GM20000 (cell line): ENCODE measurements at regions not wholly inside any gene's neighbourhood (a gene's known extent, or its start where the extent isn't known, plus 50 kb on each side); places are given as distances from the start of the nearest gene placed in this dataset.
A peak's percentile ranks its signal among the peaks of the same experiment; 100 is the strongest.

Experiments used
- DNase-seq: peaks from one replicate; pipeline ENCODE4 v3.0.0; 2012; ENCODE audit warnings: low spot score
- CTCF ChIP-seq: IDR thresholded peaks from 2 replicates; pipeline ENCODE4 v1.5.1; 2012; ENCODE audit warnings: mild to moderate bottlenecking, control low read depth; ENCODE audit errors: extremely low read depth, missing control alignments

GRCh38 chr6:56407883-56408410 lies 160.6 kb upstream of the COL21A1 start:
- no peak for DNase-seq
- no peak for TF ChIP-seq CTCF

GRCh38 chr6:56406276-56407269 lies 159.2 kb upstream of the COL21A1 start:
- no peak for TF ChIP-seq CTCF
- DNase-seq = peak; percentile 51

DNA sequence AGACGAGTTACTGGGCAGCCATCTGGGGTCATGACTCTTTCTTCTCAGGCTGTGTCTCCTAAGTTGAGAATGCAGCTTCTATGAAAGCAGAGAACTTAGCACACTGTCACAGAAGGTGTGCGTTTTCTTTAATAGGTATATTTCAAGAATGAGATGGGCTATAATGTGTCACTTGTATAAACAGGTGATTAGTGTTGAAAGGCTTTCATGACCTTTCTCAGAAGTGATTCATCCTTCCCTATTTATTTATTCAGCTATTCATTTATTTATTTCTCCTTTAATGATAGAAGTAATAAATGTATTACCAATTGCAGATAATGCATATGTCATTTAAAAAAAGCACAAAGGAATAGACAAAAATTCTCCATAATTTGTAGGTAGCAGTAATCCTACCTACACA lies 157.2 kb upstream of the COL21A1 start:
- TF ChIP-seq CTCF = no peak
- no peak for DNase-seq

DNA sequence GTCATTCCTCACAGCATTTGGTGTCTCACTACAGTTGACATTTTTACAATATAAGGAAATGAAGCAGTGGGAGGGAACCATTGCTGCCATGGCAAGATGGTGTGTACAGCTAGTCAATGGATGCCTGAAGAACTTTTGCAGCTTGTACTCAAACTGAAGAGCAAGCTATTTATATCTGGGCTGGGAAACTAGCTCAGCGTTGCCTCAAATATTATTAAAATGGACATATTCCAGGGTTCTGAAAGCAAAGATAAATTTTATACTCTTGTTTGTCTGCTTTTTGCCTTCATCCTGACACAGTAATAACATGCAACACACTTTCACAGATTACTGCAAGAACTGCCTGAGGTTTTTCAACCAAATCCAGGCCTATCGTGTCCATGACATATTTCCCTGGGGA lies 156.4 kb upstream of the COL21A1 start:
- DNase-seq = no peak

DNA sequence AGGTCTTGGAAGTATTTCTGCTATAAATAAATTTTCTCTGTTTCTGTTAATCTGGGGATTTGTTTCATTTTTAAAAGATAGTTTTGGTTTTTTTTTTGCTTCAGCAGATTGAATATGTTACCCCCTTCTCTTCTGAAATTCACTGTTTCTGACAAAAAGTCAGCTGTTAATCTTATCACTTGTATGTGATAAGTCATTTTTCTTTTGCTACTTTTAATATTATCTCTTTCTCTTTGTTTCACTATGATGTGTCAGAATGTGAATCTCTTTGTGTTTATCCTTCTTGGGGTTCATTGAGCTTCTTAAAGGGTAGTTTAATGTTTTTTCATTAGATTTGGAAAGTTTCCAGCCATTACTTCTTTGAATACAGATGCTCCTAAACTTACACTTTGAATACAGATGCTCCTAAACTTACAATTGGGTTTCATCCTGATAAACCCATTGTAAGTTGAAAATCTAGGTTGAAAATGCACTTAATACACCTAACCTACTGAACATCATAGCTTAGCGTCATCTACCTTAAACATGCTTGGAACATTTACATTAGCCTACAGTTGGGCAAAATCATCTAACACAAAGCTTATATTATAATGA lies 154.2 kb upstream of the COL21A1 start:
- DNase-seq = no peak

More for the DNA sequence above, 156.4 kb upstream of the COL21A1 start:
- TF ChIP-seq CTCF = no peak

GRCh38 chr6:56400273-56400672 lies 152.9 kb upstream of the COL21A1 start:
- DNase-seq = no peak
- no peak for TF ChIP-seq CTCF

More for the DNA sequence above, 154.2 kb upstream of the COL21A1 start:
- TF ChIP-seq CTCF = no peak
